SHP77 (cell line): ENCODE measurements at regions not wholly inside any gene's neighbourhood (a gene's known extent, or its start where the extent isn't known, plus 50 kb on each side); places are given as distances from the start of the nearest gene placed in this dataset.
"Not testable (repeated sequence)": the region's sequence is repeated elsewhere in the genome, so short reads cannot be mapped to it uniquely, and the experiment has no call there.

Experiments
- DNase-seq, 2 experiments: peaks; one replicate each; lab custom pipeline; 2025; lab: John Stamatoyannopoulos, UW

DNA sequence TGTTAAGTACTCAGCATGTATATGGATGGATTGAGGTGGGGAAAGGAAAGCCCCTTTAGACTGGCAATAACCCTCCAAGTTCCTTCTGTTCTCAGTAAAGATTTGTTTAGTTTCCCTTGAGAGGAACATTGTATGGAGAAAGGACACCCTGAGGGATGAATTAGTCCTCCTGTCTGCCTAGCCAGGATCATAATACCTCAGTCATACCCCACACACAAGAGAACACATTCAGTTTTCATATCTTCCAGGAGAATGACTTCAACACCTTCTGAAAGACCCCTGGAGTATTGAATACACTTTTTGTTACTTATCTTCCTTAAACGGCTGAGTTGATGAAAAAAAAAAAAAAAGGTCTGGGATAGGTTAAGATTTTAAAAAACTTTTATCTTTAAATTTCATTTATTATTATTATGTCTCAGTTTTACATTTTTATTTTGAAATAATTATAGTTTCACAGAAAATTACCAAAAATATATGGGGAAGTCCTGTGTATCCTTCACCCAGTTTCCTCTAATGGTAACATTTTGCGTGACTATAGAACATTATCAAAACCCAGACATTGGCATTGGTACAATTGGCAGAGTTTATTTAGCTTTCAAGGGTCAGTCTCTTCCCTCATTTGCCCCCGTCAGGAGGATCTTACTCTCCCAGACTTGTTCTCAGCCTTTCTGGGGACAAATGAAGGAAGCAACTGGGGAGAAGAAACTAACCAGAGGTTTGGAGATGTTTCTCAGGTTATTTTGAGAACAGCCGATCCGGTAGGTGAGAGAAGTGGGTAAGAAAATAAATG lies 88.0 kb downstream of the ACTBL2 start:
- DNase-seq = no peak

GRCh38 chr5:57386958-57387357 lies 95.7 kb downstream of the ACTBL2 start:
- DNase-seq = no peak

DNA sequence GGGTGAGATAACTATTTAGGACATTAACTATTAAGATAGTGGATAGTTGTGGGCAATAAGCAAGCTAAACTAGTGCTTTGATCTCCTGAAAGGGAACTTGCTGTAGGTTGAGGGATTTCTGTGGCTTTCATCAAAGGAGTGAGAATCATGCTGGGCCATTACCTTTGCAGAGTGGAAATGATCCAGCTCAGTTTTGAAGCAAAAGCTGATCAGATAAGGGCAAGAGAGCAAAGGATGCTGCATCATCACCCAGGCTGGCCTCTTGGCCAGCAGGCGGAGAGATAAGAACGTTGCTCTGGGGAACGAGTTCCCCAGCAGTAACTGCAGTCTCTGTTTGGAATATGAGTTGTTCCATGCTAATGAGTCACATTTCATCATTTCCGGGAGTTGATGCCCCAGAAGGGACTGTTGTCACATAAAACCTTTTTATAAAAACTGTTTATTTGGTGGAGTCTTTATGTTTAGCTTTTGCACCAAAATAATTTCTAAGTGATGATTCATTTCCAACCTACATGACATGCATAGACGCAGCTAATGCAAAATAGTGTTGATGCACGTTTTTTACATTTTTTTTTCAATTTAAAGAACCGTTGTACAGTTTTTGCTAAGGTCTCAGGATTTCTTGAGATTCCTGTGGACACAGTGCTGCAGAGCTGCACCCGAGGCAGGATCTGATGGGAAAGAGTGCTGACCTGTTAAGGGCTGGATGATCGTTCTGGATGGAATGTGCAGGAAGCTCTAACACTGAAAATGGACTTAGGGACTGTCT lies 99.3 kb downstream of the ACTBL2 start:
- DNase-seq = no peak

GRCh38 chr5:57382655-57383054 lies 100.0 kb downstream of the ACTBL2 start:
- no peak for DNase-seq

GRCh38 chr5:57370376-57370775 lies 112.2 kb downstream of the ACTBL2 start:
- no peak for DNase-seq

GRCh38 chr5:57368010-57368409 lies 114.6 kb downstream of the ACTBL2 start:
- no peak for DNase-seq

GRCh38 chr5:57366744-57367143 lies 115.9 kb downstream of the ACTBL2 start:
- no peak for DNase-seq

GRCh38 chr5:57362951-57363350 lies 119.7 kb downstream of the ACTBL2 start:
- DNase-seq = no peak

- DNase-seq = no peak
Measured at GRCh38 chr5:57360871-57361270, 121.7 kb downstream of the ACTBL2 start.

- no peak for DNase-seq
Measured at GRCh38 chr5:57358796-57359592, 123.6 kb downstream of the ACTBL2 start.

DNA sequence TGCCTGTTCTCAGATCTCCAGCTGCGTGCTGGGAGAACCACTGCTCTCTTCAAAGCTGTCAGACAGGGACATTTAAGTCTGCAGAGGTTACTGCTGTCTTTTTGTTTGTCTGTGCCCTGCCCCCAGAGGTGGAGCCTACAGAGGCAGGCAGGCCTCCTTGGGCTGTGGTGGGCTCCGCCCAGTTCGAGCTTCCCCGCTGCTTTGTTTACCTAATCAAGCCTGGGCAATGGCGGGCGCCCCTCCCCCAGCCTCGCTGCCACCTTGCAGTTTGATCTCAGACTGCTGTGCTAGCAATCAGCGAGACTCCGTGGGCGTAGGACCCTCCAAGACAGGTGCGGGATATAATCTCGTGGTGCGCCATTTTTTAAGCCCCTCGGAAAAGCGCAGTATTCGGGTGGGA lies 125.8 kb downstream of the ACTBL2 start:
- DNase-seq = not testable (repeated sequence)

DNA sequence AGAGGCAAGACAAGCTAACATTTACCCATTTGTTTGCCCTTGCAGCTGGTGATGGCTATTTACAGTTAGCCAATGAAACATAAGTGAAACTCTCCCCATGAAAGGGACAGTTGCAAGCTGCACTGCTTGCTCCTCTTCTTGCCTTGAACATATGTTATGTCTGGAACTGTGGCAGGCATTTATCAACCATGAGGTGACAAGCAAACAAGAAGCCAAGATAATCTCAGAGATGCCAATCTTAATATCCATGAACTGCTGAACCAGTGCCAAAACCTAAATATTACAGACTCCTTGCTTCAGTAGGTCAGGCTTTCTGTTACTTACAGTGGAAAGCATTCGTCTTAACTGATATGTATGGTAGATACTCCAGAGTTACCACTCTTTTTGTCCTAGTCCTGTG lies 133.4 kb downstream of the ACTBL2 start:
- no peak for DNase-seq

GRCh38 chr5:57348376-57349140 lies 134.1 kb downstream of the ACTBL2 start:
- DNase-seq = no peak

GRCh38 chr5:57346328-57346727 lies 136.3 kb downstream of the ACTBL2 start:
- no peak for DNase-seq

DNA sequence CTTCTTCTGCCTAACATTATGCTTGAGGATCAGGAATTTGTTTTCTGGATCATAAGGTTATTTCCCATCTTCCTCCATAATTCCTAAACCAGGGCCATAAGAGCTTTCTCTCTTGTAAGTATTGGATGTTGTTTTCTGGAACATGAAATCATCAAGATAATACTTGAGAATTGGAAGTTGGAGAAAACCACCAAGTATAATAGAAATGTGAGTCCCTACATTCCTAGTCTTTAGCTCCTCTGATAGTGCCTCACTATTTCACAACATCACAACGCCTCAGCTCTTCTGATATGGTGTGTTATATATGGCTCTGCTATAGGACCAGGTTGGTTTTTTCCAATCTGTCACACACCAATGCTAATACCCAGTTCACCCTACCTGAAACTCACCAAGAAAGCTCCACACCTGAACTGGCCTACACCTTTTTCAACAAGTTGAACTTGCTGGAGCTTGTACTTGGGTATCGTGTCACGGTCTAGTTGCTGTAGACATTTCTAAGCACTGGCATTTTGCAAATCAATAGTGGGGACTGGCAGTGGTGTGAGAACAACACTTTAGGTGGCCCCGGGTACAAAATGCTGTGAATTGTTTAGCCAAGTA lies 141.1 kb downstream of the ACTBL2 start:
- no peak for DNase-seq

DNA sequence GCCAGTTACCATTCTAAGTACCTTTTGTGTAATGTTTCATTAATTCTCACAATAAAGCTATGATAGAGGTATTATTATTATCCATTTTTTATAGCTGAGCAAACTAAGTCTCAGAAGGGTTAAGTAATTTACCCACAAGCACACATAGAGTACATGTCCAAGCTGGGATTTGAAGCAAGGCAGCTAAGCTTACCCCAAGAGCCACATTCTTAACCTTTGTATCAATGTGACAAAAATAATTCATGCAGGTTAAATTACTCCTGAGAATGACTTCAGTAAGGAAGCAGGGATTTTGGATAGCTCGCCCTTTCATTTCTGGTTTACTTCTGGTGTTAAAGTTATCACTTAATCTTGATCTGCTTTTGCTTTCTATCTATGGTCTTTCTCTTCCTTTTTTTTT lies 141.9 kb downstream of the ACTBL2 start:
- no peak for DNase-seq

- DNase-seq = no peak
Measured at GRCh38 chr5:57339521-57339920, 143.1 kb downstream of the ACTBL2 start.

- no peak for DNase-seq
Measured at GRCh38 chr5:57338868-57339340, 143.7 kb downstream of the ACTBL2 start.

GRCh38 chr5:57338068-57338867 lies 144.3 kb downstream of the ACTBL2 start:
- peak; percentile 23 to 36 for DNase-seq

DNA sequence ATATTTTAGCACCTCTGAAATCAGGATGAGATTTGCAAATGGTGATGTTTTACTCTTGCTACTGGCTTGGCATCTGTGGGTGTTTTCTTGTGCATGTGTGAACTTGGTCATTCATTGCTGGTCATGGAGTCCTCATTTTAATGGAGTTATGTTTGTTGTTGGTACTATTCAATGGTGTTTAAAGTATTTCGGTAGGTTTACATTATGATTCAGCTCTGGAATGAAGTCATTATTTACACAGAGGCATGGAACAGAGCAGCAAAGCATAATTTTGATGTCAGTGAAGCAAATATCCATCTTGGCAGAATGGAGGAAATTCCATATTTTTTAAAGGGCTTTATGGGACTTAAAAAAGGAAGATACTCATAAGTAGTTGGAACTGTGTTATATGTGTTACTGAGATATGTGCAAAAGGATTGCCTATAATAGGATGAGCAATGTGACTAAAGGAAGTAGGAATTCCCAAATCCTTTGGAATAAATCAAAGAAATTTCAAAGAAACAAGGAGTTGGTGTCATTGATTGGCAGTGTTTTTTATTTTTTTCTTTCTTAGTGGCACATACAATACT lies 147.4 kb downstream of the ACTBL2 start:
- DNase-seq = no peak
